Kidney (tissue), 13 donors: ENCODE measurements at regions not wholly inside any gene's neighbourhood (a gene's known extent, or its start where the extent isn't known, plus 50 kb on each side); places are given as distances from the start of the nearest gene placed in this dataset.

Experiments
- DNase-seq, 5 donors: peaks; one replicate each; pipeline ENCODE4 v3.0.0-alpha.2; 2013 to 2020
- FAIRE-seq: peaks from 2 replicates; lab custom pipeline; 2012; peaks lifted over from hg19 to GRCh38; lab: Jason Lieb, UNC
- H3K27ac ChIP-seq, 2 donors: one replicate each; pipeline ENCODE4 v1.7.0; 2013; ENCODE audit warnings: low read depth in 2 of 2, low read length in 2 of 2, inconsistent platforms in 1 of 2
- H3K27me3 ChIP-seq: one replicate; pipeline ENCODE4 v1.7.1; 2013; ENCODE audit warnings: low read length, inconsistent platforms; ENCODE audit not compliant: control insufficient read depth, insufficient read depth
- H3K36me3 ChIP-seq, 3 donors: one replicate each; pipeline versions ENCODE4 v1.7.0 to v1.7.1; 2013; ENCODE audit warnings: low read length in 3 of 3, control low read depth in 1 of 3, inconsistent platforms in 1 of 3; ENCODE audit not compliant: insufficient read depth in 3 of 3, control insufficient read depth in 2 of 3
- H3K4me1 ChIP-seq, 3 donors: one replicate each; pipeline versions ENCODE4 v1.7.0 to v1.7.1; 2013; ENCODE audit warnings: low read length in 3 of 3, inconsistent platforms in 1 of 3, low read depth in 1 of 3; ENCODE audit not compliant: control insufficient read depth in 2 of 3, insufficient read depth in 2 of 3
- H3K4me3 ChIP-seq, 3 donors: one replicate each; pipeline versions ENCODE4 v1.7.0 to v1.8.1; 2013; ENCODE audit warnings: low read length in 3 of 3, control low read depth in 1 of 3, inconsistent platforms in 1 of 3
- H3K9ac ChIP-seq, 3 donors: one replicate each; pipeline versions ENCODE4 v1.7.0 to v1.7.1; 2013; ENCODE audit warnings: low read length in 3 of 3, control low read depth in 1 of 3, inconsistent platforms in 1 of 3
- H3K9me3 ChIP-seq, 3 donors: one replicate each; pipeline versions ENCODE4 v1.7.0 to v1.7.1; 2013; ENCODE audit warnings: low read length in 3 of 3, control low read depth in 1 of 3, inconsistent platforms in 1 of 3; ENCODE audit not compliant: control insufficient read depth in 2 of 3, insufficient read depth in 1 of 3
- intact Hi-C: fragments of 100-400 bp; cut with DNase I; formaldehyde crosslinking; loops from one replicate; pipeline ENCODE4 v1.11.1; 2022
- TF ChIP-seq, protein P1 (sequence below): IDR thresholded peaks from 3 replicates; pipeline ENCODE4 v1.5.1; 2012; ENCODE audit warnings: mild to moderate bottlenecking, moderate library complexity, borderline replicate concordance; ENCODE audit not compliant: insufficient read depth; ENCODE audit errors: extremely low read depth
- donor health status: control.
- donor health status: control.
- donor health status: control.
- donor health status: control.
- donor health status: control.
- donor health status: DM: yes; HTN: yes; CAD: no.
- donor health status: Normal renal cell carcinoma (clear cell type).

DNA sequence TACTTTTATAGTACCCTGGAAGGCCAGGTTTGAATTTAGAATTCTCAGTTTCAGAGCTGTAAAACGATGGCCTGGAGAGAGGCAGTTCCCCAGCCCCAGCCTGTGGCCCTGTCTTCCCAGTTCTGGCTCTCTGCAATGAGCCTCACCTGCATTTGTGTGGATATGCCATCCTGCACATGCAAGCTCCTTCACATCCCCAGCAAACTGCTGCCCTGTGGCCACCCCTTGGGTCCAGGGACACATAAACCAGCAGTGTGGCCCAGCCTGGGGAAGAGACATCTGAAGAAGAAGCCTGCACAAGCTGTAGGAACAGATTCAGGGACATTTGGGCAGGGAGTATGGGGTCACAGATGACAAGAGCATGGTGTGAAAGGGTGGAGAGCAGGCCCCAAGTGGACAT lies 174.3 kb upstream of the CRY1 start:
- peaks cover 0 to 4% (median 0%) of the 10 kb centered on the region in 3 donors for H3K9me3 ChIP-seq
- H3K9ac ChIP-seq: no peak overlapping the region
- TF ChIP-seq, protein P1, sequence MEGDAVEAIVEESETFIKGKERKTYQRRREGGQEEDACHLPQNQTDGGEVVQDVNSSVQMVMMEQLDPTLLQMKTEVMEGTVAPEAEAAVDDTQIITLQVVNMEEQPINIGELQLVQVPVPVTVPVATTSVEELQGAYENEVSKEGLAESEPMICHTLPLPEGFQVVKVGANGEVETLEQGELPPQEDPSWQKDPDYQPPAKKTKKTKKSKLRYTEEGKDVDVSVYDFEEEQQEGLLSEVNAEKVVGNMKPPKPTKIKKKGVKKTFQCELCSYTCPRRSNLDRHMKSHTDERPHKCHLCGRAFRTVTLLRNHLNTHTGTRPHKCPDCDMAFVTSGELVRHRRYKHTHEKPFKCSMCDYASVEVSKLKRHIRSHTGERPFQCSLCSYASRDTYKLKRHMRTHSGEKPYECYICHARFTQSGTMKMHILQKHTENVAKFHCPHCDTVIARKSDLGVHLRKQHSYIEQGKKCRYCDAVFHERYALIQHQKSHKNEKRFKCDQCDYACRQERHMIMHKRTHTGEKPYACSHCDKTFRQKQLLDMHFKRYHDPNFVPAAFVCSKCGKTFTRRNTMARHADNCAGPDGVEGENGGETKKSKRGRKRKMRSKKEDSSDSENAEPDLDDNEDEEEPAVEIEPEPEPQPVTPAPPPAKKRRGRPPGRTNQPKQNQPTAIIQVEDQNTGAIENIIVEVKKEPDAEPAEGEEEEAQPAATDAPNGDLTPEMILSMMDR: no peak
- no peaks in the 10 kb centered on the region for H3K27me3 ChIP-seq
- H3K4me3 ChIP-seq: no peak overlapping the region
- FAIRE-seq (no peak), DNase-seq (no peak)
- no peaks in the 10 kb centered on the region for H3K36me3 ChIP-seq
- intact Hi-C loops: no loop called here
- H3K4me1 ChIP-seq: no peaks in the 10 kb centered on the region
- H3K27ac ChIP-seq: no peak overlapping the region

DNA sequence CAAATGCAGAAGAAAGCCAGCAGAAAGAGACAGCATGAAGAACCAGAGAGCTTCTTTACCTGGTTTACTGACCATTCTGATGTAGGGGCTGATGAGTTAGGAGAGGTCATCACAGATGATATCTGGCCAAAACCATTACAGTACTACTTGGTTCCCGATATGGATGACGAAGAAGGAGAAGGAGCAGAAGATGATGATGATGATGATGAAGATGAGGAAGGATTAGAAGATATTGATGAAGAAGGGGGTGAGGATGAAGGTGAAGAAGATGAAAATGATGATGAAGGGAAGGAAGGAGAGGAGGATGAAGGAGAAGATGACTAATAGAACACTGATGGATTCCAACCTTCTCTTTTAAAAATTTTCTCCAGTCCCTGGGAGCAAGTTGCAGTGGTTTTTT lies 178.2 kb upstream of the CRY1 start:
- Histone ChIP-seq H3K9me3 (no peaks in the 10 kb centered on the region), H3K27me3 (no peaks in the 10 kb centered on the region), H3K9ac (no peak overlapping the region), H3K27ac (no peak overlapping the region), H3K4me1 (no peaks in the 10 kb centered on the region), H3K4me3 (no peak overlapping the region), H3K36me3 (no peaks in the 10 kb centered on the region)
- DNase-seq (no peak), FAIRE-seq (no peak)
- intact Hi-C loops: no loop called here
- TF ChIP-seq, protein P1: no peak

DNA sequence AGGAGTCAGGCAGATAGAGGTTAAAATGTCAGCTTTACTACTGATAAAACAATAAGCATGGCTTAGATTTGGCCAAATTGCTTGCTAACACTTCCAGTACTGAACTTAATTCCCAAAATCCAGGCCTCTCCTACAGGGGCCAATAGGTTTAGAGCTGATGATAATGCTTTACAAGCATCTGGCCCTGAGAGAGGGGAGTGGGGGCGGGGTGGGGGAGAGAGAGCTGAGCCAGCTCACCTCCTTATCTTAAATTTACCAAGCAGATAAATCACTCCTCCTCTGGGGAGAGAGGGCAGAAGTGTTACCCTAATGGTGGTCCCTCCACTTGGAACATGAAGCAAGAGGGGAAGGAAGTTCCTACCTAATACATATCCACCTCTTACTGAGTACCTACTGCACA lies 182.2 kb upstream of the CRY1 start:
- no peak overlapping the region for H3K27ac ChIP-seq
- intact Hi-C loops: no loop called here
- H3K9ac ChIP-seq: no peak overlapping the region
- H3K4me3 ChIP-seq: no peak overlapping the region
- TF ChIP-seq, protein P1: no peak
- H3K36me3 ChIP-seq: no peaks in the 10 kb centered on the region
- H3K27me3 ChIP-seq: no peaks in the 10 kb centered on the region
- H3K4me1 ChIP-seq: no peaks in the 10 kb centered on the region
- FAIRE-seq (no peak), DNase-seq (no peak)
- H3K9me3 ChIP-seq: no peaks in the 10 kb centered on the region

DNA sequence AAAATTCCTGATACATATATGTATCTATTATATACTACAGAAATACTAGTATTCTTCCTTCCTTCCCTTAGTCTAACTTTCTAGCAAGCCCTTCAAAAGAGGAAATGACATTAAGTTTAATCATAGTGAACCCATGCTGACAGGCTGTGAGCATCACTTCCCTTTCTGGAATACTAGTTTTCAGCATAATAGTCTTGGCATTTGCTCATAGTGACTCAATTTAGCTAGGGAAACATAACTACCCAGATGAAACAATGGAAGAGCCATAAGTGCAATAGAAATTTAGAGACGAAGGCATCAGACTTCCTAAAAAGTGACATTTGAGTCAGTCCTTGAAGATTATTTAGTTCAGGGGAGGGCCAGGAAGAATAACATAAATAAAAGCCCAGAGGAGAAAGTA lies 184.5 kb upstream of the CRY1 start:
- FAIRE-seq: no peak
- Histone ChIP-seq H3K27me3 (no peaks in the 10 kb centered on the region), H3K9ac (no peak overlapping the region), H3K9me3 (no peaks in the 10 kb centered on the region), H3K27ac (no peak overlapping the region), H3K4me1 (no peaks in the 10 kb centered on the region), H3K36me3 (no peaks in the 10 kb centered on the region), H3K4me3 (no peak overlapping the region)
- DNase-seq: no peak
- intact Hi-C loops: no loop called here
- TF ChIP-seq, protein P1: no peak
